HG03066 (cell line): ENCODE measurements at regions not wholly inside any gene's neighbourhood (a gene's known extent, or its start where the extent isn't known, plus 50 kb on each side); places are given as distances from the start of the nearest gene placed in this dataset.
"Not testable (repeated sequence)": the region's sequence is repeated elsewhere in the genome, so short reads cannot be mapped to it uniquely, and the experiment has no call there.

Experiments used
- ATAC-seq: cut with Tn5 transposase; IDR thresholded peaks from one replicate; pipeline ENCODE4 v1.9.1; 2021; ENCODE audit warnings: low read depth; ENCODE audit not compliant: unreplicated experiment

GRCh38 chr16:86243571-86244154 lies 266.7 kb upstream of the FOXF1 start:
- ATAC-seq = no peak

- no peak for ATAC-seq
Measured at GRCh38 chr16:86244158-86244557, 266.2 kb upstream of the FOXF1 start.

DNA sequence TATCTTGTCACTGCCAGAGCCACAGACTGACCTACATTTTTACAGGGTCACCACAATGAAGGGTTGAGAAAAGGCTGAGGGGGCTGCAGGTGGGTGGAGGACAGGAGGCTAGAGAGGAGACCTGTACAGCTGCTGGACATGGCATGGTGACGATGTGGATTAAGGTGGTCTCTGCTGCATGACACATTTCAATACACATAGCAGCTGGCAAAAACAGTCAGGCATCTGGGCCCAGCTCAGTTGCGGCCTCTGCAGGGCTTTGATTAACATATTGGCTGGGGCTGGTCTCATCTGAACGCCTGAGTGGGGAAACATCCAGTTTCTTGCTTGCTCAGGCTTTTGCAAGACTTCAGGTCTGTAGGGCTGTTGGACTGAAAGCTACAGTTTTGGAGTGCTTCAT lies 265.4 kb upstream of the FOXF1 start:
- ATAC-seq = no peak

DNA sequence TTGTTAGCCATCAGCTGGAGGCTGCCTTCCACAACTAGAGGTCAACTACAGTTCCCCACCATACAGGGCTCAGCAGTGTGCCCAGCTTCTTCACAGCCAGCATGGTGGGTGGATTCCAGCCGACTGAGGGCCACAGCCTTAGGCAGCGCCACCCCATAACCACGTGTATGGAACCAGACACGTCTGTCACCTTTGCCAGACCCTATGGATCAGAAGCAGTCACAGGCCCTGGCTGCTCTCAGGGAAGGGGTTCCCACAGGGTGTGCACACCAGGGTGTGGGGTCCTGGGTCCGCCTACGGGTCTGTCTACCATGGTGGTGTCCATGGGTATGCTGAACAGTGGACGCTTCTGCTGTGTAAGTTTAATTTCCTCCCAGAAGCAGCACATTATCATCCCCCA lies 265.0 kb upstream of the FOXF1 start:
- no peak for ATAC-seq

DNA sequence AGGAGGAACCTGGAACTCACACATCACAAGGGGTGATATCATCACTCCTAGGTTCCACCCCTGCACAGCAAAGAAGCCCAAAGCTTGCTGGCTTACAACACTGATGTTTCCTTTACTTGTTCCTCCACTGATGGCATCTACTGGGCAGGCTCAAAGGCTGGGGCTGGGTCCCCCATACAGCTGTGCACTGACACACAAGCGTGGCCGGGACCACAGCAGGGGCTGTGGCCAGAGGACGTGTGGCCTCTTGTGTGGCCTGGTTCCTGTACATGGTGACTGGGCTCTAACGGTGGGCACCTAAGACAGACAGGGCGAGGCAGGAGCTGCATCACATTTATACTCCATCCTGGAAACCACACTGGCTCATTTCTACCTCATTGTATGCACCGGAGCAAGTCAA lies 264.4 kb upstream of the FOXF1 start:
- ATAC-seq = no peak

- ATAC-seq = no peak
Measured at GRCh38 chr16:86248310-86248905, 261.9 kb upstream of the FOXF1 start.

DNA sequence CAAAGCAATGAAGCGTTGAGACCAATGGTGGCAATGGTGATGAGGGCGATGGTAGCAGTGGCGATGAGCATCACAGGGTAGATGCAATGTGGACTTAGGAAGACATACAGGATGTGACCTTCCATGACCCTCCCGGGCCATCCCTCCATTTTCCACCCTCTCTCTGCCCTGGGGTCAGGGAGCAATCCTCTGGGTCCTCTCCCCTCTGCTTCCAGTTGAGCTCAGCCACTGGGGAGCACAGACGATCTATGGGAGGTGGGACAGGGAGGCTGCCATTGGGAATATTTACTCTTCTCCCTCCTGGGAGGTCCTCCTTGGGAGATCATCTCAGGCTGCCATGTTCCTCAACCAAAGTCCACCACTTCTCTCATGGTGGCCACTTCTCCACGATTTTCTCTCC lies 260.7 kb upstream of the FOXF1 start:
- ATAC-seq = no peak

- ATAC-seq = no peak
Measured at GRCh38 chr16:86251682-86252081, 258.6 kb upstream of the FOXF1 start.

GRCh38 chr16:86252596-86252995 lies 257.7 kb upstream of the FOXF1 start:
- ATAC-seq = no peak

DNA sequence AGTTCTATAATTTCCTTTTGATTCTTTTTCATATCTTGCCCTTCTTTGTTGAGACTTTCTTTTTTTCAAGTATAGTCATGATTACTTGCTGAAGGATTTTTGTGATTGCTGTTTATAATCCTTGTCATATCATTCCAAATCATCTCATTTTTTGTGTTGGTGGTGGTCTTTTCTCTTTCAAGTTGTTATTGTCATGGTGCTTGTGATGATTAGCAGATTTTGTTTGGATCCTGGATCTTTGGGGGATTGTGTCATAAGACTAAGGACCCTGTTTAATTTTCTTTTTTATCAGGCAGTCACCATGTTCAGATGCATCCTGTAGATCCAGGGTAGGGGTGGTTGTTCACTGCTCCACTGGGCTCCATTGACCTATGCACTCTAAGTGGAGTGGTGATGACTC lies 254.4 kb upstream of the FOXF1 start:
- ATAC-seq = no peak

DNA sequence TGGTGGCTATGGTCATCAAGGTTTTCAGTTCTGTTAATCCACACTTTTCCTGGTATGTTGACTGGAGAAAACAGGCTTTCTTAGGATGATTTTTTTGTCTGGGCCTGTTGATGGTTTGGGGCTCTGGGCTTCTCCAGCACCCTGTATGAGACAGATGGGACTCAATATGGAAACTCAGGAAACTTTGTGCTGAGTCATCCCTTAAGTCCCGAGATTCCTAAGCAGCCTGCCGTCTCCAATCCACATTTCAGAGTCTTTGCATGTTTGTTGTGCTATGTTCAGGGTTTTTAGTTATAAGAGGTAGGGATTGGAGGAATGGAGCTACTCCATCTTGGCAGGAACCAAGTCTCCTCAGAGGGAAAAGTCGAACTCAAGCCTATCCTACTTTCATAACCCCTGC lies 253.3 kb upstream of the FOXF1 start:
- ATAC-seq = no peak

GRCh38 chr16:86257546-86257945 lies 252.8 kb upstream of the FOXF1 start:
- no peak for ATAC-seq

GRCh38 chr16:86258713-86259112 lies 251.6 kb upstream of the FOXF1 start:
- no peak for ATAC-seq

DNA sequence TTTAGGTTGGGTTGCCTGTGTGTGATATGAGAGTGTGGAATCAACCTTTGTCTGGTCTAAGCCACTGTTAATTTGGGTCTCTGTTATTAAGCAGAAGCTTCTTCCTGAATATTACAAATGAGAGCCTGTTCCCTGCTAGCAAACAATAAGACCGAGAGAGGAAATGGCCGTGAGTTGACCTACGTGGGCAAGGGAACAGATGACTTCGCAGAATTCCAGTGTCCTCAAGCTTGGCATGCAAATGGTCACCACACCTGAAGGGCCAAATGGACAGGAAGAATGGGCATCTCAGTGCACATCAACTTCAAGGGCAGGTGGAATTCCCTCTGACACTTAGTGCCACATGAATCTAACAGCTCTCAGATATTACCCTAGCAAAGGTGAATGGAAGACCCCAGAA lies 250.8 kb upstream of the FOXF1 start:
- ATAC-seq = no peak

GRCh38 chr16:86261379-86261778 lies 248.9 kb upstream of the FOXF1 start:
- ATAC-seq = no peak

- ATAC-seq = not testable (repeated sequence)
Measured at GRCh38 chr16:86267657-86268056, 242.7 kb upstream of the FOXF1 start.

DNA sequence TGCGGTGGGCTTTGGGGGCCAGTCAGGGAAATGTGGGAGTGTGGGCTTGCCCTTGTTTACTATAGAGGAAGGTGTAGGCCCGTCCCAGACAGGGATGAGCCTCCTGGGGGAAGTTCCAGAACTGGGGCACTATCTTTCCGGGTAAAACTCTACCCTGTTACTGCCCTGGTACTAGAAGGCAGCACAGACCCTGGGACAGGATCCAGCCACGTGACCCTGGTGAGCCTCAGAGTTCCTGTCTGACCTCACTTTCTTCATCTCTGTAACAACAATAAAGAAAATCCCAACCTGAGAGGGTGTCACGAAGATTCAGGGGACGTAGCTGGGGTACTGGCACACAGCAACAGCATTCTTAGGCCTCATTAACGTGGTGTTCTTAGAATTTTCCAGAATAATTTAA lies 239.6 kb upstream of the FOXF1 start:
- ATAC-seq = no peak

DNA sequence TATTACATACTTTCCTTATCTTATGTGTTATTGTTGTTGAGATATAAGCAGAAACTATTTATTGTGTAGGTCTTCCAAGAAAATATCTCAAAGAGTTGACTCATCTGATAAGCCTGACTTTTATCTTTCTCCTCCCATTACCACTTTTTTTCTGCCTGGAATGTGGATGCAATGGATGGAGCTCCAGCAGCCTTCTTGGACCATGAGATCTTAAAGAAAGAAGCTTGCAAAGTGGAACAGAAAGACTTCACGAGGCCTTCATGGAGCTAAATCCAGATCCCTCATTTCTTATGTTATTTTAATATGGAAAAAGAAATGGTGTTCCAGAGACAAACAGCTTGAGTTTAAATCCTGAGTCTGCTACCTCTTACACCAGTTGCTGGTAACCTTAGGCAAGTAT lies 237.6 kb upstream of the FOXF1 start:
- no peak for ATAC-seq

DNA sequence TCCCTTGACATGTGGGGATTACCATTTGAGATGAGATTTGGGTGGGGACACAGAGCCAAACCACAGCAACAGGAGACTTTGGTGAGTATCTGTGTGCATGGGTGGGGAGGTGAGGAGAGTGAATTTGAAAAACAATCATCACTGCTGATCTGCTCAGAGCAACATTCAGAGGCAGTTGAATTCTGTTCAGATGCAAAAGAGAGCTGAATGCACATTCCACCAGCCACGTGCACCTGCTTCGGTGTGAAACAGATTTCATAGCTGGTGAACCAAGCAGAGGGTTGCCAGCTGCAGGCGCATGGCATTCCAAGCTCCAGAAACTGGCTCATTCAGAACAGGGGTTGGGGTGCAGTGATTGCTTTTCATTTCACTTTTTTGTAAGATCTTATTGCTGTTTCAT lies 233.1 kb upstream of the FOXF1 start:
- no peak for ATAC-seq

DNA sequence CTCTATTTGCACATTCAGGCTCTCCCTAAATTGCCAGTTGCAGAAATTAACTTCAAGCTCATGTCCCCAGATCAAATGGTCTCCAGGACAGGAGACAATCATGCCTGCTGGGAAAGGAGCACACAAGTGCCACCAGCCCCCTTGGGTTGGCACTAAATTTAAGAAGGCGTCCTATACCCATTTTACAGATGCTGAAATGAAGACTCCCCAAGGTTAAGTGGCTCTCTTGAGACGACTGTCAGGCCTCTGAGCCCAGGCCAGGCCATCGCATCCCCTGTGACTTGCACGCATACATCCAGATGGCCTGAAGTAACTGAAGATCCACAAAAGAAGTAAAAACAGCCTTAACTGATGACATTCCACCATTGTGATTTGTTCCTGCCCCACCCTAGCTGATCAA lies 232.5 kb upstream of the FOXF1 start:
- ATAC-seq = not testable (repeated sequence)

DNA sequence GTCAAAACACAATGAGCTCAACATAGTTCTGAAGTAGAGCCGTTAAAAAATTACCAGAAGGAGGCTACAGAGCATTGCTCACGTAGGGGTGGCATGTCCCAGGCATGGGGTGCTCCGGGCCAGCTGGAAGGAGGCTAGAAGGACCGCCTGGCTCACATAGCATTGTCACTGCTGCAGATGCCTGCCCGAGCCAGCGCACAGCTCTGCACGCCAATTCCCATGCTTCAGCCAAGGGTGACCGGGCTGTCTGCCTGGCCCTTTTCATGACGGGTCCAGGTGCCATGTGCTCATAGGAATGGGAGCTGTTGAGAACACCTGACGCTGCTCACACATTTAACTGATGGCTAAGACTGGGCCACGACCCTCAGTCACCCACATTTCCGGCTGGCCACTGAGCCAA lies 228.9 kb upstream of the FOXF1 start:
- ATAC-seq = no peak

- ATAC-seq = no peak
Measured at GRCh38 chr16:86283944-86284343, 226.4 kb upstream of the FOXF1 start.

GRCh38 chr16:86285421-86285820 lies 224.9 kb upstream of the FOXF1 start:
- ATAC-seq = no peak
